Osteocyte (in vitro differentiated cells): ENCODE measurements at regions not wholly inside any gene's neighbourhood (a gene's known extent, or its start where the extent isn't known, plus 50 kb on each side); places are given as distances from the start of the nearest gene placed in this dataset.

ENCODE experiments used
- DNase-seq: peaks from one replicate; pipeline ENCODE4 v3.0.0; 2021; ENCODE audit warnings: mixed read lengths; ENCODE audit not compliant: unreplicated experiment; ENCODE audit errors: extremely low spot score
- H3K27ac Mint-ChIP-seq: one replicate; pipeline ENCODE4 v1.8.0; 2021; ENCODE audit warnings: mild to moderate bottlenecking, mixed read lengths; ENCODE audit not compliant: unreplicated experiment
- H3K27me3 Mint-ChIP-seq: one replicate; pipeline ENCODE4 v1.8.0; 2021; ENCODE audit warnings: mixed read lengths; ENCODE audit not compliant: unreplicated experiment
- H3K36me3 Mint-ChIP-seq: one replicate; pipeline ENCODE4 v1.8.0; 2021; ENCODE audit warnings: mixed read lengths; ENCODE audit not compliant: unreplicated experiment
- H3K4me1 Mint-ChIP-seq: one replicate; pipeline ENCODE4 v1.8.0; 2021; ENCODE audit warnings: mixed read lengths; ENCODE audit not compliant: unreplicated experiment
- H3K4me3 Mint-ChIP-seq: one replicate; pipeline ENCODE4 v1.8.0; 2021; ENCODE audit warnings: mild to moderate bottlenecking, moderate library complexity, mixed read lengths; ENCODE audit not compliant: unreplicated experiment
- H3K9me3 Mint-ChIP-seq: one replicate; pipeline ENCODE4 v1.8.0; 2021; ENCODE audit warnings: mixed read lengths; ENCODE audit not compliant: unreplicated experiment
- TF ChIP-seq, protein P1 (sequence below): fragments of 200-600 bp; sonication (generic); IDR thresholded peaks from 2 replicates; pipeline ENCODE4 v1.5.0; 2021; ENCODE audit warnings: antibody characterized with exemption, mild to moderate bottlenecking, moderate library complexity

GRCh38 chr13:85419611-85420010 lies 379.6 kb downstream of the SLITRK6 start:
- Mint-ChIP-seq H3K4me3 (no peak overlapping the region), H3K9me3 (no peaks in the 10 kb centered on the region), H3K4me1 (peaks cover 12% of the 10 kb centered on the region), H3K27me3 (no peaks in the 10 kb centered on the region), H3K36me3 (no peaks in the 10 kb centered on the region), H3K27ac (no peak overlapping the region)
- no peak for DNase-seq
- TF ChIP-seq, protein P1, sequence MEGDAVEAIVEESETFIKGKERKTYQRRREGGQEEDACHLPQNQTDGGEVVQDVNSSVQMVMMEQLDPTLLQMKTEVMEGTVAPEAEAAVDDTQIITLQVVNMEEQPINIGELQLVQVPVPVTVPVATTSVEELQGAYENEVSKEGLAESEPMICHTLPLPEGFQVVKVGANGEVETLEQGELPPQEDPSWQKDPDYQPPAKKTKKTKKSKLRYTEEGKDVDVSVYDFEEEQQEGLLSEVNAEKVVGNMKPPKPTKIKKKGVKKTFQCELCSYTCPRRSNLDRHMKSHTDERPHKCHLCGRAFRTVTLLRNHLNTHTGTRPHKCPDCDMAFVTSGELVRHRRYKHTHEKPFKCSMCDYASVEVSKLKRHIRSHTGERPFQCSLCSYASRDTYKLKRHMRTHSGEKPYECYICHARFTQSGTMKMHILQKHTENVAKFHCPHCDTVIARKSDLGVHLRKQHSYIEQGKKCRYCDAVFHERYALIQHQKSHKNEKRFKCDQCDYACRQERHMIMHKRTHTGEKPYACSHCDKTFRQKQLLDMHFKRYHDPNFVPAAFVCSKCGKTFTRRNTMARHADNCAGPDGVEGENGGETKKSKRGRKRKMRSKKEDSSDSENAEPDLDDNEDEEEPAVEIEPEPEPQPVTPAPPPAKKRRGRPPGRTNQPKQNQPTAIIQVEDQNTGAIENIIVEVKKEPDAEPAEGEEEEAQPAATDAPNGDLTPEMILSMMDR, result no peak

GRCh38 chr13:85417807-85418206 lies 381.4 kb downstream of the SLITRK6 start:
- Mint-ChIP-seq H3K9me3 (no peaks in the 10 kb centered on the region), H3K4me1 (peaks cover 12% of the 10 kb centered on the region), H3K27me3 (no peaks in the 10 kb centered on the region), H3K27ac (no peak overlapping the region), H3K36me3 (no peaks in the 10 kb centered on the region), H3K4me3 (no peak overlapping the region)
- no peak for DNase-seq
- TF ChIP-seq, protein P1, result no peak

GRCh38 chr13:85413664-85414063 lies 385.6 kb downstream of the SLITRK6 start:
- Mint-ChIP-seq H3K9me3 (no peaks in the 10 kb centered on the region), H3K4me3 (no peak overlapping the region), H3K27ac (no peak overlapping the region), H3K4me1 (peaks cover 13% of the 10 kb centered on the region), H3K27me3 (no peaks in the 10 kb centered on the region), H3K36me3 (no peaks in the 10 kb centered on the region)
- TF ChIP-seq, protein P1, result no peak
- no peak for DNase-seq

DNA sequence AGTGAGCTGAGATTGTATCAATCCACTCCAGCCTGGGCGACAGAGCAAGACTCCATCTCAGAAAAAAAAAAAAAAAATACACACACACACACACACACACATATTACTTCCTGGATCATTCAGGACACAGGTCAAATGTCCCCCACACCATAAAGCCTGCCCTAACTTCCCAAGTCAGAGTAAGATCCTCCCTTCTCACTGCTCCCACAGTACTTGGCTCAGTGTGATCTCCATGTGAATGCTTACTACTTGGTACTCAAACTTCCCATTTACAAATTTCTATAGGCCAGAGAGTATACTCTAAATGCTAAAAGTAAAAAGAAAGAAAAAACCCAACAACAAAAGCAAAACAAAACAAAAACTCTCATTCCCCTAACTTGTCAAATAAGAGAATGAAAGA lies 386.8 kb downstream of the SLITRK6 start:
- H3K4me1 Mint-ChIP-seq, result peaks cover 21% of the 10 kb centered on the region
- H3K36me3 Mint-ChIP-seq, result no peaks in the 10 kb centered on the region
- no peak overlapping the region for H3K27ac Mint-ChIP-seq
- TF ChIP-seq, protein P1, result no peak
- H3K4me3 Mint-ChIP-seq, result no peak overlapping the region
- no peaks in the 10 kb centered on the region for H3K9me3 Mint-ChIP-seq
- no peaks in the 10 kb centered on the region for H3K27me3 Mint-ChIP-seq
- no peak for DNase-seq

GRCh38 chr13:85411591-85411990 lies 387.6 kb downstream of the SLITRK6 start:
- Mint-ChIP-seq H3K4me1 (peaks cover 22% of the 10 kb centered on the region), H3K27me3 (no peaks in the 10 kb centered on the region), H3K9me3 (no peaks in the 10 kb centered on the region), H3K36me3 (no peaks in the 10 kb centered on the region), H3K4me3 (no peak overlapping the region), H3K27ac (no peak overlapping the region)
- DNase-seq, result no peak
- TF ChIP-seq, protein P1, result no peak
